ENCODE measurements at regions not wholly inside any gene's neighbourhood (a gene's known extent, or its start where the extent isn't known, plus 50 kb on each side); places are given as distances from the start of the nearest gene placed in this dataset.

DNA sequence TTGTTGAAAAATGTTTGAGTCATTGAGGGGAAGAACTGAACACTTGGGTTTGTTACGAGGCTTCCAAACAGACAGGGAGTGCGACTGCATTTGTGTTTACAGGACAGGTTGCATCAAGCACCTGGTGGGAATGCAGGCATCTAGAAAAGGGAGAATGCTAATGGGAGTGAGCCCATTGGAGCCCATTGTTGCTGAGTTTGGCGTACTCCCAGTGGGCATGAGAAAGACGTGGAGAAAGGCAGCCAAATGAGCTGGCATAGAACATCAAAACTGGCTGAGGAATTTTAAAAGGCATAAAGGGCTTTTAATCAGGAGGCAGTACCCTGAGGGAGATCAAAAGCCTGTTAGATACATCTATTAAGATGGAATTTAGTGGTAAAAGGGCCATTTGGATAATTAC lies 171.6 kb upstream of the NPSR1 start:
- Histone ChIP-seq H3K36me3 (replicated peaks; ENCODE audit: low read depth, low read length) (no peaks in the 10 kb centered on the region), H3K27me3 (ENCODE audit: low read depth, low read length) (no peaks in the 10 kb centered on the region), H2AFZ (ENCODE audit: low read depth, low read length) (no peak overlapping the region), H3K79me2 (ENCODE audit: low read length) (no peaks in the 10 kb centered on the region), H3K9ac (ENCODE audit: low read length) (no peak overlapping the region), H3K4me2 (ENCODE audit: low read length) (no peak overlapping the region), H3K4me3 (ENCODE audit: low read length) (no peak overlapping the region), H3K27ac (ENCODE audit: low read length) (no peak overlapping the region), H4K20me1 (ENCODE audit: insufficient read depth, low read length) (no peaks in the 10 kb centered on the region), H3K4me1 (ENCODE audit: low read length) (no peaks in the 10 kb centered on the region), H3K9me3 (ENCODE audit: insufficient read depth, low read length) (0 out of 2 replicates have a peak, but pooled peaks cover 5% of the 10 kb centered on the region)
- TF ChIP-seq, protein P1, sequence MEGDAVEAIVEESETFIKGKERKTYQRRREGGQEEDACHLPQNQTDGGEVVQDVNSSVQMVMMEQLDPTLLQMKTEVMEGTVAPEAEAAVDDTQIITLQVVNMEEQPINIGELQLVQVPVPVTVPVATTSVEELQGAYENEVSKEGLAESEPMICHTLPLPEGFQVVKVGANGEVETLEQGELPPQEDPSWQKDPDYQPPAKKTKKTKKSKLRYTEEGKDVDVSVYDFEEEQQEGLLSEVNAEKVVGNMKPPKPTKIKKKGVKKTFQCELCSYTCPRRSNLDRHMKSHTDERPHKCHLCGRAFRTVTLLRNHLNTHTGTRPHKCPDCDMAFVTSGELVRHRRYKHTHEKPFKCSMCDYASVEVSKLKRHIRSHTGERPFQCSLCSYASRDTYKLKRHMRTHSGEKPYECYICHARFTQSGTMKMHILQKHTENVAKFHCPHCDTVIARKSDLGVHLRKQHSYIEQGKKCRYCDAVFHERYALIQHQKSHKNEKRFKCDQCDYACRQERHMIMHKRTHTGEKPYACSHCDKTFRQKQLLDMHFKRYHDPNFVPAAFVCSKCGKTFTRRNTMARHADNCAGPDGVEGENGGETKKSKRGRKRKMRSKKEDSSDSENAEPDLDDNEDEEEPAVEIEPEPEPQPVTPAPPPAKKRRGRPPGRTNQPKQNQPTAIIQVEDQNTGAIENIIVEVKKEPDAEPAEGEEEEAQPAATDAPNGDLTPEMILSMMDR (IDR thresholded peaks at IDR 0.05; ENCODE audit: low read depth, low read length) = no peak
- TF ChIP-seq EZH2phosphoT487 (IDR thresholded peaks at IDR 0.05; ENCODE audit: low read depth) = no peak

DNA sequence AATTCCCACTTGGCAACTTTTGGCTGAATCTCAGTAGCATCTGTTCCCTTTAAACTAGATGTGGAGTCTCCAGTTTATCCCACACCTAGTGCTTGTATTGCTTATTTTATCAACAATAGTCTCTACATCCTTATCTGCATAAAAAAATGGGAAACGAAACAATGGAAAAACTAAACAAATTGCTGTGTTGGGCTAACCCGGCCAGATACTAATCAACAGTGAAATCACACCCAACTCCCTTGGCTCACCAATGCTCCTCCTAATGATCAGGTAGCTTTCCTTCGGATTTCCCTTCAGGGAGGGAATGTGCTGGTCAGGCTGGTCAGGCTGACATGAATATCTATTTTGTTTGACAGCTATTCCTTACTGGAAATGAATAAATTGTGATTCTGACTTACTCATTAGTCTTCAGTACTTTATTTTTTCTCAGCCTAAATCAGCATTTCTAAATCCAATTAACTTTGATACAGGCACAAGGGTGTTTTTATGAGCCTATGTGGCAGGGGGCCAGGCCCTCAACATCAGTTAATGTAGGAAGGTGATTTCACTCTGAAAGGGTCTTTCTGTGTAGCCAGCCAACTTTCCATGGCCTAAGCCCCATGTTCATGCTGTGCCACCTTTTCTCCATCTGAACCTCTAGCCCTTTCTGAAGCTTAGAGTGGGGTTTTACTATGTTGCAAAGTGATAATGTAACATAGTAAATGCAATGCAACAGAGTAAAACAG lies 170.5 kb upstream of the NPSR1 start:
- H3K4me1 ChIP-seq (ENCODE audit: low read length) = no peaks in the 10 kb centered on the region

GRCh38 chr7:34488766-34489165 lies 169.3 kb upstream of the NPSR1 start:
- no peak overlapping the region for H2AFZ ChIP-seq (ENCODE audit: low read depth, low read length)

More for the DNA sequence above, 170.5 kb upstream of the NPSR1 start:
- Histone ChIP-seq H3K36me3 (replicated peaks; ENCODE audit: low read depth, low read length) (no peaks in the 10 kb centered on the region), H3K4me2 (ENCODE audit: low read length) (no peak overlapping the region), H3K27me3 (ENCODE audit: low read depth, low read length) (no peaks in the 10 kb centered on the region), H4K20me1 (ENCODE audit: insufficient read depth, low read length) (no peaks in the 10 kb centered on the region), H3K9me3 (ENCODE audit: insufficient read depth, low read length) (0 out of 2 replicates have a peak, but pooled peaks cover 5% of the 10 kb centered on the region), H3K27ac (ENCODE audit: low read length) (no peak overlapping the region), H2AFZ (ENCODE audit: low read depth, low read length) (no peak overlapping the region), H3K79me2 (ENCODE audit: low read length) (no peaks in the 10 kb centered on the region), H3K9ac (ENCODE audit: low read length) (no peak overlapping the region), H3K4me3 (ENCODE audit: low read length) (no peak overlapping the region)
- no peak for TF ChIP-seq EZH2phosphoT487 (IDR thresholded peaks at IDR 0.05; ENCODE audit: low read depth)
- TF ChIP-seq, protein P1 (IDR thresholded peaks at IDR 0.05; ENCODE audit: low read depth, low read length) = no peak

DNA sequence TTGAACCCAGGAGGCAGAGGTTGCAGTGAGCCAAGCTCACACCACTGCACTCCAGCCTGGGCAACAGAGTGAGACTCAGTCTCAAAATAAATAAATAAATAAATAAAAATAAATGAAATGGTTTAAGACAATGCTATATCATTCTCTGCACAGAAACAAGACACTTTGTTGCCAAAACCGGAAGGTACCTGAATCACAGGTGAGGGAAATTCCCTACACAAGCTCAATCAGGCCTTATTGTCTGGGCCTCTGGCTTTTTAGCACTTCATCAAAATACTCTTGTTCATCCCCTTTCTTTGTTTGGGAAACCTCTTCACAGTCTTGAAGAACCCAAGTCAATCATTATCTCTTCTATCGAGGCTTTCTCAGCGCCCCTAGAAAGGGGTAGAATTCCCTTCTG lies 166.1 kb upstream of the NPSR1 start:
- no peaks in the 10 kb centered on the region for H3K36me3 ChIP-seq (replicated peaks; ENCODE audit: low read depth, low read length)
- H3K9me3 ChIP-seq (ENCODE audit: insufficient read depth, low read length) = no peaks in the 10 kb centered on the region
- H3K27me3 ChIP-seq (ENCODE audit: low read depth, low read length) = no peaks in the 10 kb centered on the region
- no peak overlapping the region for H3K27ac ChIP-seq (ENCODE audit: low read length)
- no peak overlapping the region for H3K4me2 ChIP-seq (ENCODE audit: low read length)
- TF ChIP-seq EZH2phosphoT487 (IDR thresholded peaks at IDR 0.05; ENCODE audit: low read depth) = no peak
- TF ChIP-seq, protein P1 (IDR thresholded peaks at IDR 0.05; ENCODE audit: low read depth, low read length) = no peak
- H3K4me3 ChIP-seq (ENCODE audit: low read length) = no peak overlapping the region
- no peaks in the 10 kb centered on the region for H3K79me2 ChIP-seq (ENCODE audit: low read length)
- no peak overlapping the region for H2AFZ ChIP-seq (ENCODE audit: low read depth, low read length)
- no peaks in the 10 kb centered on the region for H4K20me1 ChIP-seq (ENCODE audit: insufficient read depth, low read length)
- H3K9ac ChIP-seq (ENCODE audit: low read length) = no peak overlapping the region
- no peaks in the 10 kb centered on the region for H3K4me1 ChIP-seq (ENCODE audit: low read length)

More at GRCh38 chr7:34488766-34489165, 169.3 kb upstream of the NPSR1 start:
- Histone ChIP-seq H3K4me2 (ENCODE audit: low read length) (no peak overlapping the region), H4K20me1 (ENCODE audit: insufficient read depth, low read length) (no peaks in the 10 kb centered on the region), H3K9me3 (ENCODE audit: insufficient read depth, low read length) (0 out of 2 replicates have a peak, but pooled peaks cover 5% of the 10 kb centered on the region), H3K79me2 (ENCODE audit: low read length) (no peaks in the 10 kb centered on the region), H3K4me3 (ENCODE audit: low read length) (no peak overlapping the region), H3K36me3 (replicated peaks; ENCODE audit: low read depth, low read length) (no peaks in the 10 kb centered on the region), H3K4me1 (ENCODE audit: low read length) (no peaks in the 10 kb centered on the region), H3K27me3 (ENCODE audit: low read depth, low read length) (no peaks in the 10 kb centered on the region), H3K27ac (ENCODE audit: low read length) (no peak overlapping the region), H3K9ac (ENCODE audit: low read length) (no peak overlapping the region)
- TF ChIP-seq, protein P1 (IDR thresholded peaks at IDR 0.05; ENCODE audit: low read depth, low read length) = no peak
- TF ChIP-seq EZH2phosphoT487 (IDR thresholded peaks at IDR 0.05; ENCODE audit: low read depth) = no peak
